ENCODE measurements at regions not wholly inside any gene's neighbourhood (a gene's known extent, or its start where the extent isn't known, plus 50 kb on each side); places are given as distances from the start of the nearest gene placed in this dataset.
"Not testable (repeated sequence)": the region's sequence is repeated elsewhere in the genome, so short reads cannot be mapped to it uniquely, and the experiment has no call there.

DNA sequence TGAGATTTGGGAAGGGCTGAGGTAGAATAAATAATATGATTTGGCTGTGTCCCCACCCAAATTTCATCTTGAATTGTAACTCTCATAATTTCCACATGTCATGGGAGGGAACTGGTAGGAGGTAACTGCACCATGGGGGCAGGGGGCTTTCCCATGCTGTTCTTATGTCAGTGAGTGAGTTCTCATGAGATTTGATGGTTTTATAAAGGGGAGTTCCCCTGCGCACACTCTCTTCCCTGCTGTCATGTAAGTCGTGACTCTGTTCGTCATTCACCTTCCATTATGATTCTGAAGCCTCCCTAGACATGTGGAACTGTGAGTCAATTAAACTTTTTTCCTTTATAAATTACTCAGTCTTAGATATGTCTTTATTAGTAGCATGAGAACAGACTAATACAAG is 115.5 kb upstream of the STARD4 start:
- Histone ChIP-seq H3K9ac (ENCODE audit: low read depth, low read length) (no peak overlapping the region), H3K9me3 (replicated peaks; ENCODE audit: low read length) (no peaks in the 10 kb centered on the region), H3K4me1 (ENCODE audit: control insufficient read depth, insufficient read depth, low read length) (peaks cover 10% of the 10 kb centered on the region), H3K27me3 (ENCODE audit: control insufficient read depth, insufficient read depth, low read length) (no peaks in the 10 kb centered on the region), H3K4me2 (ENCODE audit: low read length) (no peak overlapping the region), H3K36me3 (ENCODE audit: insufficient read depth, low read length) (no peaks in the 10 kb centered on the region), H3K4me3 (ENCODE audit: low read length) (no peak overlapping the region)

DNA sequence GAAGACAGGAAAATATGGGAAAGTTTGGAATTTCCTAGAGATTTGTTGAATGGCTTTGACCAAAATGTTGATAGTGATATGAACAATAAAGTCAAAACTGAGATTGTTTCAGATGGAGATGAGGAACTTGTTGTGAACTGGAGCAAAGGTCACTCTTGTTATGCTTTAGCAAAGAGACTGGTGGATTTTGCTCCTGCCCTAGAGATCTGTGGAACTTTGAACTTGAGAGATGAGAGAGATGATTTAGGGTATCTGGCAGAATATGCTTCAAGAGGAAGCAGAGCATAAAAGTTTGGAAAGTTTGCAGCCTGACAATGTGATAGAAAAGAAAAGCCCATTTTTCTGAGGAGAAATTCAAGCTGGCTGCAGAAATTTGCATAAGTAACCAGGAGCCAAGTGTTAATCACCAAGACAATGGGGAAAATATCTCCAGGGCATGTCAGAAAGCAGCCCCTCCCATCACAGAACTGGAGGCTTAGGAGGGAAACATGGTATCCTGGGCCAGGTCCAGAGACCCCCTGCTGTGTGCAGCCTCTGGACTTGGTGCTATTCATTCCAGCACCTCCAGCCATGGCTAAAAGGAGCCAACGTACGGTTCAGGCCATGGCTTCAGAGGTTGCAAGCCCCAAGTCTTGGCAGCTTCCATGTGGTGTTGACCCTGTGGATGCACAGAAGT is 114.3 kb upstream of the STARD4 start:
- Histone ChIP-seq H3K4me3 (ENCODE audit: low read length) (no peak overlapping the region), H3K9ac (ENCODE audit: low read depth, low read length) (no peak overlapping the region), H3K4me2 (ENCODE audit: low read length) (no peak overlapping the region), H3K9me3 (replicated peaks; ENCODE audit: low read length) (no peaks in the 10 kb centered on the region), H3K4me1 (ENCODE audit: control insufficient read depth, insufficient read depth, low read length) (peaks cover 10% of the 10 kb centered on the region), H3K36me3 (ENCODE audit: insufficient read depth, low read length) (no peaks in the 10 kb centered on the region), H3K27me3 (ENCODE audit: control insufficient read depth, insufficient read depth, low read length) (no peaks in the 10 kb centered on the region)

DNA sequence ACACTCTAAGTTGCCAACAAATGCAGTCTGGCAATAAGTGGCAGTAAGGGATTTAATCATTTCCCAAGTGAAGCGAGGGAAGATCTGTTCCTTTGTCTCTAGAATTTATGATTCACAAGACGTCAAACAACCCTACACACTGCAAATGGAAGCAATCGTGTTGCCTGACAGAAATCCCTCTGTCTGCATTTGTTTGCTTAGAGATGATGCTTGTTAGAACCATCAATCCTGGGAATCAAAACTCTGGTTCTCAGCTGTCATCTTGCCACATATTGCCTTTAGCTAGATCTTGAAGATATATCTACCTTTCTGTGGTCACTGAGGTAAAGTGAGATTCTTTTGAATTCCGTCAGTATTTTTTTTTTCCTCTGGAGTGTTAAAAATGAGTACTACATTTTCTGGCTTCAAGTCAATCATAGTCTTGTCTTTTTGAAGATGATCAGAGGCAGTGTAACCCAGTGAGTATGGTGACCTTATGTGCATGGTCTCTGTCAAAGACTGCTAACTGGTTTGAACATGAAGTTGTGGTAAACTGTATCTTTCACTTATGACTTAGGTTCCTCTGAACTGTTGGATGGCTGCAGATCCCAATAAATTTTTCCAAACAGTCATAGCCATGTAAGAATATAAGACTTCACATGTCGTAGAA is 106.4 kb upstream of the STARD4 start:
- Histone ChIP-seq H3K9ac (ENCODE audit: low read depth, low read length) (no peak overlapping the region), H3K4me1 (ENCODE audit: control insufficient read depth, insufficient read depth, low read length) (no peaks in the 10 kb centered on the region), H3K36me3 (ENCODE audit: insufficient read depth, low read length) (no peaks in the 10 kb centered on the region), H3K4me3 (ENCODE audit: low read length) (no peak overlapping the region), H3K27me3 (ENCODE audit: control insufficient read depth, insufficient read depth, low read length) (no peaks in the 10 kb centered on the region), H3K4me2 (ENCODE audit: low read length) (no peak overlapping the region), H3K9me3 (replicated peaks; ENCODE audit: low read length) (no peaks in the 10 kb centered on the region)

DNA sequence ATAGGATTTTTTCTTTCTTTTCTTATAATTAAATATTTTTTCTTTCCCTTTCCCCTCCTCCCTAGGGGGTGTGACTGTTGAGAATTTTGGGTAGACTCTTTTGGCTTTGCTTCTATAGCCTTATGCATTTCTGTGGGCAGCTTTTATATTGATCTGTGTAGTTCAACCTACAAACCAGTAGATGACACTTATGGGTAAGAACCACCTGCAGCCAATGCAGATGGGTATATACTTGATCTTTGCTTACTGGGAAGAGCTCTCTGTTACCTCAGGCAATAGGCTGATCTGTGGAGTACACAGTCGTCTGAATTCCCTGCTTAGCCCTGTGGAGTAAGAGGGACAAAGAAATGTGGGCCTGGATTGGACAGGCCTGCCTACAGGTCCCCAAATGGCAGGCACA is 102.7 kb upstream of the STARD4 start:
- Histone ChIP-seq H3K4me1 (ENCODE audit: control insufficient read depth, insufficient read depth, low read length) (no peaks in the 10 kb centered on the region), H3K4me2 (ENCODE audit: low read length) (no peak overlapping the region), H3K36me3 (ENCODE audit: insufficient read depth, low read length) (no peaks in the 10 kb centered on the region), H3K9me3 (replicated peaks; ENCODE audit: low read length) (no peaks in the 10 kb centered on the region), H3K27me3 (ENCODE audit: control insufficient read depth, insufficient read depth, low read length) (no peaks in the 10 kb centered on the region), H3K9ac (ENCODE audit: low read depth, low read length) (no peak overlapping the region), H3K4me3 (ENCODE audit: low read length) (no peak overlapping the region)

DNA sequence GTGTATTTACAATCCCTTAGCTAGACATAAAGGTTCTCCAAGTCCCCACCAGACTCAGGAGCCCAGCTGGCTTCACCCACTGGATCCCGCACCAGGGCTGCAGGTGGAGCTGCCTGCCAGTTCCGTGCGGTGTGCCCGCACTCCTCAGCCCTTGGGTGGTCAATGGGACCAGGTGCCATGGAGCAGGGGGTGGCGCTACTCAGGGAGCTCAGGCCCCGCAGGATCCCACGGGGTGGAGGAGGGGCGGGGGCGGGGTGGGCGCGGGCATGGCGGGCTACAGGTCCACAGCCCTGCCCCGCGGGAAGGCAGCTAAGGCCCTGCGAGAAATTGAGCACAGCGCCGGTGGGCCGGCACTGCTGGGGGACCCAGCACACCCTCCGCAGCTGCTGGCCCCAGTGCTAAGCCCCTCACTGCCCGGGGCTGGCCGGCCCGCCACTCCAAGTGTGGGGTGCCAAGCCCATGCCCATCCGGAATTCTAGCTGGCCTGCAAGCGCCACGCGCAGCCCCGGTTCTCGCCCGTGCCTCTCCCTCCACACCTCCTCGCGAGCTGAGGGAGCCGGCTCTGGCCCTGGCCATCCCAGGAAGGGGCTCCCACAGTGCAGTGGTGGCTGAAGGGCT is 99.8 kb upstream of the STARD4 start:
- not testable (repeated sequence) for H3K27me3 ChIP-seq (ENCODE audit: control insufficient read depth, insufficient read depth, low read length); H3K4me3 ChIP-seq (ENCODE audit: low read length)

DNA sequence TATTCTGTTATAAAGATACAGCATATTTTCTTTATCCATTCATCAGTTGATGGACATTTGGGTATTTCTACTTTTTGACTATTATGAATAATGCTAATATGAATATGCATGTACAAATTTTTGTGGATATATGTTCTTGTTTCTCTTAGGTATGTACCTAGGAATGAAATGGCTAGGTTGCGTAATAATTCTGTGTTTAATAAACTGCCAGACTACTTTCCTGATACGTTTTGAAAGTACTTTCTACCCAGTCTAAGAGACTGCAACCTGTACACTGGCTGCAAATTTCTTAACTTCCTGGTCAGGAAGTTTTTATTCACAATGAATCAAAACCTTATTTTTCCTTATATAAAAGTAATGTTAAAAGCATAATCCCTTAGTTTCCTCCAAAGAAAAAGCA is 93.9 kb upstream of the STARD4 start:
- Histone ChIP-seq H3K9ac (ENCODE audit: low read depth, low read length) (no peak overlapping the region), H3K27me3 (ENCODE audit: control insufficient read depth, insufficient read depth, low read length) (no peaks in the 10 kb centered on the region), H3K4me3 (ENCODE audit: low read length) (no peak overlapping the region), H3K4me1 (ENCODE audit: control insufficient read depth, insufficient read depth, low read length) (no peaks in the 10 kb centered on the region), H3K36me3 (ENCODE audit: insufficient read depth, low read length) (no peaks in the 10 kb centered on the region), H3K4me2 (ENCODE audit: low read length) (no peak overlapping the region), H3K9me3 (replicated peaks; ENCODE audit: low read length) (no peaks in the 10 kb centered on the region)

More for the DNA sequence above, 99.8 kb upstream of the STARD4 start:
- not testable (repeated sequence) for H3K4me2 ChIP-seq (ENCODE audit: low read length); H3K9me3 ChIP-seq (replicated peaks; ENCODE audit: low read length); H3K9ac ChIP-seq (ENCODE audit: low read depth, low read length); H3K4me1 ChIP-seq (ENCODE audit: control insufficient read depth, insufficient read depth, low read length); H3K36me3 ChIP-seq (ENCODE audit: insufficient read depth, low read length)

DNA sequence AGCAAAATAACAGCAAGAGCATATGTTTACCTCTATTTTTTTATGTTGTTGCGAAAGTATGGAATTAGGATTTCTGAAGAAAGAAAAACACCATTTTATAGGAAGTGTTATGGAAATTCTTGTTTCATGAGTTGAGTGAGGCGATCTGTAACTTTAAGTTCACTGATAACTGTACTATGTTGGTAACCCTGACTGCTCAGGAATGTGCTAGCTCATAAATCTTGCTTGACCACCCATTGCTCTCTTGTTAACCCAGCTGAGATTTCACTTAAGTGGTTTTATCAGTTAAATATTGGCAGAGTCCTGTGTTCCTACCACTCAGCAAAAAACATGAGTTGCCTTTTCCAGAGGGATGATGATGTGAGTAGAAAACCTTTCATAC is 91.1 kb upstream of the STARD4 start:
- Histone ChIP-seq H3K4me3 (ENCODE audit: low read length) (no peak overlapping the region), H3K9ac (ENCODE audit: low read depth, low read length) (no peak overlapping the region), H3K4me1 (ENCODE audit: control insufficient read depth, insufficient read depth, low read length) (no peaks in the 10 kb centered on the region), H3K9me3 (replicated peaks; ENCODE audit: low read length) (no peaks in the 10 kb centered on the region), H3K4me2 (ENCODE audit: low read length) (no peak overlapping the region), H3K36me3 (ENCODE audit: insufficient read depth, low read length) (no peaks in the 10 kb centered on the region), H3K27me3 (ENCODE audit: control insufficient read depth, insufficient read depth, low read length) (no peaks in the 10 kb centered on the region)

DNA sequence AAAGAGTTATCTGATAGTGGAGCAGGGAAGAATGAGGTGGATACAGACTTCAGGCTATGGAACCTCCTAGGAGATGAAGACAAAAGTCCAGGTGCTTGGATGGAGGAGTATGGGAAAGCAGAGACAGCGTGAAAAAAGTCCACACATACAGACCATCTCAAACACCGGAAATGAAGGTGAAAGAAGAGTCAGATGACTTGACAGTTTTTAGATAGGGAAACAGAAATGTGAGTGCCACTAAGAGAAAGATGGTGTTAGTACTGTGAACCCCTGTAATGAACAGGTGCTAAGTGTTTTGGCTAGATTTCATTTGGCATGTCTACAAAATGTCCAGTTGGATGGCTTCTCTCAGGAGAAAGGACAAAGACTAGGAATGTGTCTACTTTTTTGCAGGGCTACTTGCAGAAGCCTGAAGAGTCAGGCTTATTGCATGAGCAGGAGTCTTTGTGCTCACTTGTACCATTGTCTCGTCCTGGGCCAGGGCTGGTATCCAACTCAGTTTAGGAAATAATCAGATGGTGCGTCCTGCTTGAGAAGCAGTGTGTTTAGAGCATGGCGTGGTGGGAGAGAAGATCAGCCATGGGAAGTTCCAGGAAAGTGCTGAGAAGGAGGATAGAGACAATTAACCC is 90.6 kb upstream of the STARD4 start:
- no peaks in the 10 kb centered on the region for H3K4me1 ChIP-seq (ENCODE audit: control insufficient read depth, insufficient read depth, low read length)
- H3K4me3 ChIP-seq (ENCODE audit: low read length), result no peak overlapping the region
- no peaks in the 10 kb centered on the region for H3K27me3 ChIP-seq (ENCODE audit: control insufficient read depth, insufficient read depth, low read length)
- H3K9me3 ChIP-seq (replicated peaks; ENCODE audit: low read length), result no peaks in the 10 kb centered on the region
- H3K9ac ChIP-seq (ENCODE audit: low read depth, low read length), result no peak overlapping the region
- H3K36me3 ChIP-seq (ENCODE audit: insufficient read depth, low read length), result no peaks in the 10 kb centered on the region
- H3K4me2 ChIP-seq (ENCODE audit: low read length), result no peak overlapping the region

DNA sequence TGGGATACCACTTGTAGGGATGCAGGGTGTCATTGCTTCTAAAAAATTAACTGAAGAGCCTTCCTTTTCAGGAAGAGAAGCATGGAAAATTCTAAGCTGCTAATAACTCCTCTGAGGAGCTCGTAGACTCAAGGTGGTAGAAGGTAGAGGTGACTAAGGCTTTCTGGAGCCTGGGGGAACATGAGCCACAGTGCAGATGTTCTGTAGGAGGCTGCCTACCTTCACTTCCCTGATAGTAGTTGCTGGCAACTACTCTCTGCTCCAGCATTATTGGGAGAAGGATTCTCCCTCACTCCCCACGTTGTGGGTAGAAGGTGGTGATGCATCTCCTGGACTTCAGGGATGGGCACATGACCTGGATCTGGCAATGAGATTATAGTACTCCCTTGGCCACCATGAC is 86.7 kb upstream of the STARD4 start:
- Histone ChIP-seq H3K4me1 (ENCODE audit: control insufficient read depth, insufficient read depth, low read length) (no peaks in the 10 kb centered on the region), H3K4me2 (ENCODE audit: low read length) (no peak overlapping the region), H3K36me3 (ENCODE audit: insufficient read depth, low read length) (no peaks in the 10 kb centered on the region), H3K4me3 (ENCODE audit: low read length) (no peak overlapping the region), H3K9me3 (replicated peaks; ENCODE audit: low read length) (peaks cover 3% of the 10 kb centered on the region), H3K9ac (ENCODE audit: low read depth, low read length) (no peak overlapping the region), H3K27me3 (ENCODE audit: control insufficient read depth, insufficient read depth, low read length) (peaks cover 5% of the 10 kb centered on the region)

DNA sequence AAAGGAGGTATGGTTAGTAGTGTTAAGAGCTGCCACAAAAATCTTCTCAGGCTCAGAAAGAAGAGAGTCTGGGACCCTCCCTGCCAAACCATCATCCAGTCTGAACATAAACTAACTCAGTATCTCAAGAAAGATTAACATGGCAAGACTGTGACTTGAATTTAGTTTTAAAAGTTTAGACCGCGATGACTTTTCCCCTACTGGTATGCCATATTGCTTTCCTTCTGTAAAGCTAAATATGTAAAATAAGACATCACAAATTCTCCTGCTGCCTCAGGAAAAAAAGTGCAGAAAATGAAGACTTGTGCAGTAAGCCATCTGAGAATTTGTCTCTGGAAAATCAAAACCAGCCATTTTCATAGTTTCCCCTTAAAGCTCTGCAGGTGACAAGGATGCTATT is 85.2 kb upstream of the STARD4 start:
- no peak overlapping the region for H3K9ac ChIP-seq (ENCODE audit: low read depth, low read length)
- H3K27me3 ChIP-seq (ENCODE audit: control insufficient read depth, insufficient read depth, low read length), result peaks cover 5% of the 10 kb centered on the region
- no peaks in the 10 kb centered on the region for H3K36me3 ChIP-seq (ENCODE audit: insufficient read depth, low read length)
- no peak overlapping the region for H3K4me2 ChIP-seq (ENCODE audit: low read length)
- H3K4me1 ChIP-seq (ENCODE audit: control insufficient read depth, insufficient read depth, low read length), result no peaks in the 10 kb centered on the region
- peaks cover 3% of the 10 kb centered on the region for H3K9me3 ChIP-seq (replicated peaks; ENCODE audit: low read length)
- H3K4me3 ChIP-seq (ENCODE audit: low read length), result no peak overlapping the region

DNA sequence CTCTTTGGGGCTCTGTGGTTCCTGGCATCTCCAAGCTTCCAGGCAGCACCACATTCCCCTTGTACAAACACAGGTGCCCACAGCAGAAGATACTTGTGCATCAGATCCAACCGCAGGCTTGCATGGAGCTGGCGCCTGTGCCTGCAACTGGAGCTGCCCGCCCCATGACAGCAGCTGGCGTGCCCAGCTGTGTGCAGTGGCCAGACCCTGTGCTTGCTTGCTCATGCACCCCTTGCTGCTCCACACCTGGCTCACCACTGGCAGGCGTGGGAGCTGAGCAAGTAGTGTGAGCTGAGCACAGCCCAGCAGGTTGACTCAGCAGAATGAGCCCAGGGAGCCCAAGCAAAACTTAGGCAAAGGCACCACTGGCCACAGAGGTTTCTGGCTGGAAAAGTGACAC is 84.4 kb upstream of the STARD4 start:
- Histone ChIP-seq H3K27me3 (ENCODE audit: control insufficient read depth, insufficient read depth, low read length) (peaks cover 5% of the 10 kb centered on the region), H3K4me3 (ENCODE audit: low read length) (no peak overlapping the region), H3K4me2 (ENCODE audit: low read length) (no peak overlapping the region), H3K4me1 (ENCODE audit: control insufficient read depth, insufficient read depth, low read length) (no peaks in the 10 kb centered on the region), H3K36me3 (ENCODE audit: insufficient read depth, low read length) (no peaks in the 10 kb centered on the region), H3K9me3 (replicated peaks; ENCODE audit: low read length) (peaks cover 3% of the 10 kb centered on the region), H3K9ac (ENCODE audit: low read depth, low read length) (no peak overlapping the region)
